ENCODE measurements at regions not wholly inside any gene's neighbourhood (a gene's known extent, or its start where the extent isn't known, plus 50 kb on each side); places are given as distances from the start of the nearest gene placed in this dataset.

- TF ChIP-seq TAF1 (conservative IDR thresholded peaks at IDR 0.05) (no peak), REST (IDR thresholded peaks at IDR 0.05) (no peak), SP1 (IDR thresholded peaks at IDR 0.05) (no peak), HNF4A (conservative IDR thresholded peaks at IDR 0.05) (no peak)
- Histone ChIP-seq H3K9me3 (ENCODE audit: control insufficient read depth in 4 of 4, low read length in 3 of 4) (no peaks in the 10 kb centered on the region), H3K9ac (ENCODE audit: low read depth in 1 of 2, low read length in 2 of 2) (no peak overlapping the region), H3K27ac (ENCODE audit: low read depth in 1 of 2, low read length in 2 of 2) (no peak overlapping the region), H3K4me1 (ENCODE audit: control insufficient read depth in 4 of 4, insufficient read depth in 4 of 4, low read length in 3 of 4) (no peaks in the 10 kb centered on the region), H3K27me3 (ENCODE audit: control insufficient read depth in 4 of 4, insufficient read depth in 4 of 4, low read length in 3 of 4) (no peaks in the 10 kb centered on the region), H3K4me3 (ENCODE audit: low read depth in 1 of 3, low read length in 3 of 3) (no peak overlapping the region), H3K36me3 (ENCODE audit: control insufficient read depth in 4 of 4, insufficient read depth in 3 of 4, low read depth in 1 of 4, low read length in 3 of 4) (no peaks in the 10 kb centered on the region)
- no peak for DNase-seq (ENCODE audit: low spot score)
- WGBS = 79% methylated on average over 2 of the region's 2 CpGs
Observed at GRCh38 chr5:81830596-81830995, 79.7 kb upstream of the SSBP2 start.

- H3K9ac ChIP-seq (ENCODE audit: low read depth in 1 of 2, low read length in 2 of 2) = no peak overlapping the region
Observed at GRCh38 chr5:81829242-81829641, 78.3 kb upstream of the SSBP2 start.

More at GRCh38 chr5:81829242-81829641, 78.3 kb upstream of the SSBP2 start:
- Histone ChIP-seq H3K27me3 (ENCODE audit: control insufficient read depth in 4 of 4, insufficient read depth in 4 of 4, low read length in 3 of 4) (no peaks in the 10 kb centered on the region), H3K4me1 (ENCODE audit: control insufficient read depth in 4 of 4, insufficient read depth in 4 of 4, low read length in 3 of 4) (no peaks in the 10 kb centered on the region), H3K4me3 (ENCODE audit: low read depth in 1 of 3, low read length in 3 of 3) (no peak overlapping the region), H3K36me3 (ENCODE audit: control insufficient read depth in 4 of 4, insufficient read depth in 3 of 4, low read depth in 1 of 4, low read length in 3 of 4) (no peaks in the 10 kb centered on the region), H3K27ac (ENCODE audit: low read depth in 1 of 2, low read length in 2 of 2) (no peak overlapping the region), H3K9me3 (ENCODE audit: control insufficient read depth in 4 of 4, low read length in 3 of 4) (no peaks in the 10 kb centered on the region)
- TF ChIP-seq FOXA2 (IDR thresholded peaks at IDR 0.05) (no peak), SP1 (IDR thresholded peaks at IDR 0.05) (peak; percentile 30), HNF4G (IDR thresholded peaks at IDR 0.05) (peak; percentile 73), RXRA (IDR thresholded peaks at IDR 0.05) (no peak), ATF3 (IDR thresholded peaks at IDR 0.05) (no peak), CTCF (IDR thresholded peaks at IDR 0.05; ENCODE audit: low read depth, low read length, missing input control) (no peak), FOXA1 (IDR thresholded peaks at IDR 0.05) (no peak), ZBTB33 (IDR thresholded peaks at IDR 0.05) (no peak), YY1 (IDR thresholded peaks at IDR 0.05) (no peak), JUND (IDR thresholded peaks at IDR 0.05) (no peak), HNF4A (conservative IDR thresholded peaks at IDR 0.05) (peak; percentile 87 to 89), NR2F2 (IDR thresholded peaks at IDR 0.05) (peak; percentile 81), RAD21 (IDR thresholded peaks at IDR 0.05) (peak in 1 of 2 donors; percentile 24), GABPA (IDR thresholded peaks at IDR 0.05 in 1 of 2, conservative IDR thresholded peaks at IDR 0.05 in 1 of 2) (no peak)
- 17% methylated on average over 5 of the region's 5 CpGs for WGBS
- no peak for DNase-seq (ENCODE audit: low spot score)
